CD4-positive, alpha-beta T cell (primary cell): ENCODE measurements at regions not wholly inside any gene's neighbourhood (a gene's known extent, or its start where the extent isn't known, plus 50 kb on each side); places are given as distances from the start of the nearest gene placed in this dataset.

Experiments
- ATAC-seq: fragments of 200-7000 bp; cut with Tn5 transposase; one replicate; pipeline ENCODE4 v1.10.0; 2022; ENCODE audit warnings: mild to moderate bottlenecking; ENCODE audit not compliant: poor library complexity
- CTCF ChIA-PET: fragments of 350-600 bp; sonication (Branson Sonifier 250); formaldehyde crosslinking; loops from one replicate; lab custom pipeline; 2021; ENCODE audit warnings: antibody characterized with exemption, inconsistent platforms; lab: Charles Lee
- POLR2A ChIA-PET: fragments of 350-600 bp; sonication (Branson Sonifier 250); formaldehyde crosslinking; loops from one replicate; lab custom pipeline; 2021; ENCODE audit warnings: antibody characterized with exemption, inconsistent platforms; lab: Charles Lee
- DNase-seq, 14 experiments: peaks; one replicate each; pipeline ENCODE4 v3.0.0-alpha.2; 2013 to 2020; ENCODE audit warnings: mixed read lengths in 2 of 14
- H3K27ac ChIP-seq, 2 donors: one replicate each; pipeline versions ENCODE4 v1.5.1 to v1.7.0; 2013; ENCODE audit warnings: low read length in 2 of 2, low read depth in 1 of 2, mild to moderate bottlenecking in 1 of 2
- H3K27me3 ChIP-seq, 2 experiments: 1 replicate in 1 of 2; 2 replicates in 1 of 2; pipeline versions ENCODE4 v1.6.1 to v1.7.0; 2013; ENCODE audit warnings: low read length in 2 of 2, control low read depth in 1 of 2, mild to moderate bottlenecking in 1 of 2, moderate library complexity in 1 of 2; ENCODE audit not compliant: insufficient read depth in 2 of 2, control insufficient read depth in 1 of 2
- H3K36me3 ChIP-seq: one replicate; pipeline ENCODE4 v1.6.1; 2013; ENCODE audit warnings: low read length, control low read depth; ENCODE audit not compliant: insufficient read depth
- H3K4me1 ChIP-seq: one replicate; pipeline ENCODE4 v1.6.1; 2013; ENCODE audit warnings: low read length, control low read depth; ENCODE audit not compliant: insufficient read depth
- H3K4me3 ChIP-seq: one replicate; pipeline ENCODE4 v1.5.1; 2013; ENCODE audit warnings: mild to moderate bottlenecking, low read length, moderate library complexity
- H3K9me3 ChIP-seq, 2 experiments: 1 replicate in 1 of 2; 2 replicates in 1 of 2; pipeline versions ENCODE4 v1.6.1 to v1.7.0; 2013; ENCODE audit warnings: low read length in 2 of 2, mild to moderate bottlenecking in 2 of 2, control low read depth in 1 of 2, moderate library complexity in 1 of 2; ENCODE audit not compliant: control insufficient read depth in 1 of 2, insufficient read depth in 1 of 2
- H3K27ac Mint-ChIP-seq: one replicate; pipeline ENCODE4 v1.8.0; 2020; ENCODE audit warnings: mixed read lengths
- H3K27me3 Mint-ChIP-seq: one replicate; pipeline ENCODE4 v1.8.0; 2021; ENCODE audit warnings: mixed read lengths
- H3K36me3 Mint-ChIP-seq: one replicate; pipeline ENCODE4 v1.8.0; 2021; ENCODE audit warnings: low read depth, mixed read lengths
- H3K4me1 Mint-ChIP-seq: one replicate; pipeline ENCODE4 v1.8.0; 2021; ENCODE audit warnings: low read depth, mixed read lengths
- H3K4me3 Mint-ChIP-seq: one replicate; pipeline ENCODE4 v1.8.0; 2020; ENCODE audit warnings: mild to moderate bottlenecking, mixed read lengths
- H3K9me3 Mint-ChIP-seq: one replicate; pipeline ENCODE4 v1.8.0; 2020; ENCODE audit warnings: mixed read lengths
- CTCF ChIP-seq: fragments of 200-600 bp; IDR thresholded peaks from one replicate; pipeline ENCODE4 v1.8.0; 2022; ENCODE audit warnings: antibody characterized with exemption, mild to moderate bottlenecking
- intact Hi-C, 2 experiments: fragments of 100-400 bp; cut with DNase I in 1 of 2; cut with micrococcal nuclease in 1 of 2; formaldehyde crosslinking; loops; one replicate each; pipeline versions ENCODE4 v1.15.1 to v1.9.0; 2023 to 2025; cut with DNase I, micrococcal nuclease

GRCh38 chr12:30578426-30578825 is 117.2 kb downstream of the IPO8 start:
- no peak overlapping the region for H3K4me3 ChIP-seq
- H3K27ac Mint-ChIP-seq = no peak overlapping the region
- H3K27me3 Mint-ChIP-seq = no peaks in the 10 kb centered on the region
- no peaks in the 10 kb centered on the region for H3K9me3 Mint-ChIP-seq
- no peak overlapping the region for H3K4me3 Mint-ChIP-seq
- no peak overlapping the region for H3K27ac ChIP-seq
- H3K4me1 Mint-ChIP-seq = no peaks in the 10 kb centered on the region
- ATAC-seq = no peak
- CTCF ChIA-PET = no interaction called here
- POLR2A ChIA-PET = no interaction called here
- H3K36me3 ChIP-seq = no peaks in the 10 kb centered on the region
- no peaks in the 10 kb centered on the region for H3K9me3 ChIP-seq
- DNase-seq = no peak
- TF ChIP-seq CTCF = no peak
- H3K27me3 ChIP-seq = no peaks in the 10 kb centered on the region
- no peaks in the 10 kb centered on the region for H3K36me3 Mint-ChIP-seq
- no peaks in the 10 kb centered on the region for H3K4me1 ChIP-seq
- intact Hi-C loops = no loop called here

- Mint-ChIP-seq H3K9me3 (no peaks in the 10 kb centered on the region), H3K4me3 (no peak overlapping the region), H3K4me1 (no peaks in the 10 kb centered on the region), H3K27me3 (peaks cover 5% of the 10 kb centered on the region), H3K36me3 (no peaks in the 10 kb centered on the region), H3K27ac (no peak overlapping the region)
- Histone ChIP-seq H3K4me1 (no peaks in the 10 kb centered on the region), H3K4me3 (no peak overlapping the region), H3K27ac (no peak overlapping the region), H3K9me3 (no peaks in the 10 kb centered on the region), H3K27me3 (peaks cover 0 to 2% of the 10 kb centered on the region in 2 experiments), H3K36me3 (no peaks in the 10 kb centered on the region)
- POLR2A ChIA-PET = no interaction called here
- CTCF ChIA-PET = no interaction called here
- DNase-seq = no peak
- ATAC-seq = no peak
- intact Hi-C loops = no loop called here
- TF ChIP-seq CTCF = no peak
Observed at GRCh38 chr12:30573145-30573544, 122.5 kb downstream of the IPO8 start.

- H3K9me3 Mint-ChIP-seq = no peaks in the 10 kb centered on the region
- H3K27ac Mint-ChIP-seq = no peak overlapping the region
Observed at GRCh38 chr12:30570211-30570890, 125.3 kb downstream of the IPO8 start.

More at GRCh38 chr12:30570211-30570890, 125.3 kb downstream of the IPO8 start:
- Histone ChIP-seq H3K9me3 (no peaks in the 10 kb centered on the region), H3K4me3 (no peak overlapping the region), H3K36me3 (no peaks in the 10 kb centered on the region), H3K4me1 (no peaks in the 10 kb centered on the region), H3K27me3 (peaks cover 0 to 2% of the 10 kb centered on the region in 2 experiments), H3K27ac (no peak overlapping the region)
- intact Hi-C loops = no loop called here
- no peak for DNase-seq
- Mint-ChIP-seq H3K27me3 (peaks cover 5% of the 10 kb centered on the region), H3K4me1 (no peaks in the 10 kb centered on the region), H3K4me3 (no peak overlapping the region), H3K36me3 (no peaks in the 10 kb centered on the region)
- CTCF ChIA-PET = no interaction called here
- POLR2A ChIA-PET = no interaction called here
- TF ChIP-seq CTCF = no peak
- no peak for ATAC-seq
